Posterior cingulate gyrus (tissue), 11 donors: ENCODE measurements at regions not wholly inside any gene's neighbourhood (a gene's known extent, or its start where the extent isn't known, plus 50 kb on each side); places are given as distances from the start of the nearest gene placed in this dataset.
A peak's percentile ranks its signal among the peaks of the same experiment; 100 is the strongest.

Experiments
- DNase-seq, 10 donors: peaks; one replicate each; pipeline versions ENCODE4 v3.0.0 to v3.0.0-alpha.2; 2020 to 2021; ENCODE audit warnings: mixed read lengths in 3 of 10
- intact Hi-C: fragments of 100-400 bp; cut with DNase I; formaldehyde crosslinking; loops from one replicate; pipeline ENCODE4 v1.15.1; 2023

- DNase-seq = peak in 1 of 10 donors; percentile 77
- intact Hi-C loops = loop anchor here (10.0 kb wide), 1 partner anchor 242 kb away; no protein-coding TSS in a partner anchor
Measured at GRCh38 chr14:100656996-100657395, 69.7 kb upstream of the DLK1 start.

- DNase-seq = no peak
- intact Hi-C loops = loop anchor here (10.0 kb wide), 1 partner anchor 243 kb away; no protein-coding TSS in a partner anchor
Measured at GRCh38 chr14:100657780-100658179, 68.9 kb upstream of the DLK1 start.

DNA sequence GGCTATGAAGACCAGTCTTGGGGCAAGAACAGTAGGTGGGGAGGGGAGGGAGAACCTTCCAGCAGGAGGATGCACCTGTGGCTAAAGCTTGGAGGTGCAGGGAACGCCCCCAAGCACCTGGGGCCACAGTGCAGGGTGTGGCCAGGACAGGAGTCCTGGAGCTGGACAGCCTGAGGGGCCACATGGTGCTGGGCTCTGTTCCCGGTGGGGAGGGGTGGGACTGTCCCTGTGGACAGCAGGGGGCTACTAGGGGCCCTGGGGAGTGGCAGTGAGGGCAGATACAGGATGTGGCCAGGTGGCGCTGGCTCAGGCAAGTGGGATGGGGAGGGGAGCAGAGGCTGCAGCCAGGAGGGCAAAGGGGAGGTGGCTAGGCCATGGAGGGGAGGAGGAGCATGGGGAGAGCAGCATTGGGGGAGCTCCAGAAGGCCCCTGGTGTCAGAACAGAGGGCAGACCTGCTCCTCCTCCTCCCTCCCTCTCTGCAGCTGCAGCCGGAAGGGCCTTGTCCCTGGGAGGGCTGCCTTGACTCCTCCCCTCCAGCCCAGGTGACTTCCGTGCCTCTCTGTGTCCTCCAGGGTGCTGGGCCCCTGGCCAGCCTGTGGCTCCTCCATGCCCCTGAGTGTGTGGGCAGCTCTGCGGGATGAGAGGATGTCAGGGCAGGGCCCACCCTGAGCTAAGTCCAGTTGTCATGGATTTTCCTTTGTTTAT, 68.4 kb upstream of the DLK1 start:
- intact Hi-C loops = loop anchor here (10.0 kb wide), 1 partner anchor 244 kb away; no protein-coding TSS in a partner anchor
- no peak for DNase-seq

DNA sequence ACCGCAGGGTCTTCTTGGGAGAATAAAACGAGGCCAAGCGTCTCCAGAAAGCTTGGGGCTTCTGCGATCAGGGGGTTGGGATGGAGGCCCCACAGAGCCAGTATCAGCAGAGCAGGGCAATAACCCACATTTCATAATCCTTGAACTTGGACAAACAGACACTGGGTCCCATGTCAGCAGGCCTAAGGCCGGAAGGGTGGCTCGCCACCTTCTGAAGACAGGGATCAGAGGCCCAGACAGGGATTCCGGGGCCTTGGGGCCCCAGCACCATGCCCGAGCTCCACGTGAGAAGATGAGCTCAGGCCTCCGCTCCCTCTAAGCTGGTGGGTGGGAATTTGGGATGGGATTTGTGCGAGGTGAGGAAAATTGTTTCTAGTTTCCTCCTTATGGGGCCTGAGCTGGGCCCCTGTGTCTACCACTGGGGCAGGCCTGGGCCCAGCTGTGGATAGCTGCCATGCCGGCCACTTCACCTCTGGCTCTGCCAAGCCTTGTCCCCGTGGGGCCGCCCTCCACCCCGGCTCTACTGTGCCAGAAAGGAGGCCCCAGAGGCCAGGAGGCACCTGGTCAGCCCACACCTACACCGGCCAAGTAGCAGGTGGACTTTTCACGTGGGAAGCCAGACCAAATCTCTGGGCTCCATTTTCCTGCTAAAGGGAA, 67.2 kb upstream of the DLK1 start:
- DNase-seq = no peak
- intact Hi-C loops = loop anchor here (5.0 to 10.0 kb wide), 3 partner anchors 165 to 968 kb away; partner anchors contain the start of gene MEG3

DNA sequence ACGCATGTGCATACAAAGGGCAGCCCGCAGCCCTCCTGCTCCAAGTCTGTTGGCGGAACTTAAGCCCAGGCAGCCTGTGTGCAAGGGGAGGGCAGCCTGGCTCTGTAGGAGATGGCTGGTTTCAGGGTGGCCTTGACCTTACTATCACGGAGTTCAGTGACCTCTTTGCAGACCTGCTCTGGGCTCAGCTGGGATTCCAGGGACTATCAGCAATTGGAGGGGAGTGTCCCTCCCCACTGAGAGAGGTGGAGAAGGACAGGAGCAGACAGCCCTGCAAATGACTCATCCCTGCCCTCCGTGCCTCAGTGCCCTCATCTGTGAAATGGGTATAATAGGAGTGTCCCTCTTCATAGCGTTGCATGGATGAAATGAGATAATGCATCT, 66.2 kb upstream of the DLK1 start:
- DNase-seq = no peak
- intact Hi-C loops = loop anchor here (5.0 to 10.0 kb wide), 2 partner anchors 164 to 967 kb away; partner anchors contain the start of gene MEG3

- peak in 8 of 10 donors; percentile 51 to 93 (median 66) for DNase-seq
- intact Hi-C loops = loop anchor here (5.0 to 10.0 kb wide), 2 partner anchors 164 to 966 kb away; partner anchors contain the start of gene MEG3
Measured at GRCh38 chr14:100660882-100661635, 65.6 kb upstream of the DLK1 start.

DNA sequence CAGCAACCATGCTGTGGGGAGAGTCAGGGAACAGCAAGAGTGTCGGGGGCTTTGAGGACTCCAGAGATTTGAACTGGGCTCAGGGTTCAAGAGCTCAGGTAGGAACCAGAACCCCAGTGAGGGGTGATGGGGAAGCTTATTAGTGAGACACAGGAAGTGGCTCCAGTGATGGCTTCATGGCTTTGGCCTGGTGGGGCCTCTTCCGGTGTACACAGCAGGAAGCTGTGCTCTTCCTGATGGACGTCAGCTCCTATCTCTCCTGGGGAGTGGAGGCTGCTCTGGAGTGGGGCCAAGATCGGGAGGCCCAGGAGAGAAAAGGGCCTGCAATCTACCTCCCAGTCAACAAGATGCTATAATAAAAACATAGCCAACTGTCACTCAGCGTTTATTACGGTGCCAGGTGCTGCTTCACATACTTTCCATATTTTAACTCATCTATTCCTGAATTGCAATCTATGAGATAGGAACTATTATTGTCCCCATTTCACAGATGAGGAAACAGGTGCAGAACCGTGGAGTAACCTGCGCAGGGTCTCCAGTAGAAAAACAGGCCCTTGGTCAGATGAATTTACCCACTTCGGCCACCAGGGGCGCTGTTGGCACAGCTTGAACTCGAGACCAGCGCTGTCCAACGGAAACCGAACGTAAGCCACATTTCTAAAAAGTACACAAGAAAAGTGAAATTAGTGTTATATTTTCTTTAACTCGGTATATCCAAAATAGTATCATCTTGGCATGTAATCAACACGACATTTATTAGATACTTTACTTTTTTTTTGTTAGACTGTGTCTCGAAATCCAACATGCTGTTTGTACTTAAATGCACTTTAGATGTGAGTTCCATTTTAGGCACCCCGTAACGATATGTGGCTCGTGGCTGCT, 63.6 kb upstream of the DLK1 start:
- intact Hi-C loops = loop anchor here (5.0 to 10.0 kb wide), 2 partner anchors 162 to 964 kb away; partner anchors contain the start of gene MEG3
- DNase-seq = peak; percentile 50 to 94 (median 72)

GRCh38 chr14:100663761-100664052, 63.0 kb upstream of the DLK1 start:
- intact Hi-C loops = loop anchor here (5.0 to 10.0 kb wide), 2 partner anchors 161 to 964 kb away; partner anchors contain the start of gene MEG3
- peak in 1 of 10 donors; percentile 41 for DNase-seq

GRCh38 chr14:100664231-100664630, 62.5 kb upstream of the DLK1 start:
- peak in 1 of 10 donors; percentile 47 for DNase-seq
- intact Hi-C loops = loop anchor here (5.0 to 10.0 kb wide), 2 partner anchors 161 to 963 kb away; partner anchors contain the start of gene MEG3

DNA sequence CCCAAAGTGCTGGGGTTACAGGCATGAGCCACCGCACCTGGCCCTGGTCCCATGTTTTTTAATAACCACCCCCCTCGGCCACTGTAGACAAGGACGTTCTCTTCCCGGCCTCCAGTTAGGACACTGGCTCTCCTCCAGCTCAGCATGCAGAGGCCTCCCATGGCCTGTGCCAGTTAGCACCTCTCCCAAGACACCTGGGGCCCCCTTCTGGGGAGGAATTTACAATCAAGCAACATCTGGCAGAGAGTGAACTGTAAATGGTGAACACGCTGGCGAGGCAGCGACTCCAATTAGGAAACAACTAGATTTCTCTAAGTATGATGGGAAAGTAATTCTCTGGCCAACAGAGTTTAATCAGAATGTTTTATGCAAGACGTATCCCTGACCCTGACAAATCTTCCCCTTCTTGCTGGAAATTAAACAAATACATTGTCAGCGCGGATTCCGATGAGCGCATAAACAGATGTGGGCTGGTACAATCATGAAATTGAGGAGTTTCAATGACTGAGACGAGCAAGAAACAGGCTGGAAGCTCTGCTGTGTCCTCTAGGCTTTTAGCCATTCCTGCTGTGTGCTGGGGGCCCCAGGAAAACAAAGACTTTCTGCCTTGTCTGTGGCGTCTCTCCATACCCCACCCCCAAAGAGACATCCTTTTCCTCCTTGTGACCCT, 61.7 kb upstream of the DLK1 start:
- intact Hi-C loops = loop anchor here (5.0 to 10.0 kb wide), 2 partner anchors 160 to 962 kb away; partner anchors contain the start of gene MEG3
- DNase-seq = peak in 1 of 10 donors; percentile 66

DNA sequence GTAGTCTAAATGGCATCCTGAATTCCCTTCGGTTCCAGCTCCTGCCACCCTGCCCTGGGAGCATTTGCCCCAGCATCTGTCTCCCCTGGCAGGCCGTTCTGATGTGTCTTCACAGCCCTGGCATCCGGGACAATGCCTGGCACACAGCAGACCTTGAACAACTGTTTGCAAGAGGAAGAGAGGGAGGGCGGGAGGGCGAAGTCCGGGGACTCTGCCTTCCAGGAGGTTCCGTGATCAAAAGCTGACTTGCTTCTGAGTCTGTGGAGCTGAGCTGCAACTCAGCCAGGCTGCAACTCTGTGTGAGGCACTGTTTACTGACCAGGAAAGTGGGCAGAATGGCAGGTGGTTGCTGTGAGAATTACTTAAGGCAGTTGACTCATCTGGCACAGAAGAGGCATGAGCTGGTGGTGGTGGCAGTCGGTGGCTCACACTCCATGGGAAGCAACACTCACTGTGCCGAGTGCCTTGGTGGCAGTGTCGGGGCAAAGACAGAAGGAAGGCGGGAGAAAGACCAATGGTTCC, 61.1 kb upstream of the DLK1 start:
- intact Hi-C loops = loop anchor here (10.0 kb wide), 1 partner anchor 159 kb away; the partner anchor contains the start of gene MEG3
- peak; percentile 26 to 93 (median 48) for DNase-seq

- intact Hi-C loops = loop anchor here (10.0 kb wide), 1 partner anchor 158 kb away; the partner anchor contains the start of gene MEG3
- DNase-seq = peak in 1 of 10 donors; percentile 46
Measured at GRCh38 chr14:100666403-100666802, 60.3 kb upstream of the DLK1 start.

DNA sequence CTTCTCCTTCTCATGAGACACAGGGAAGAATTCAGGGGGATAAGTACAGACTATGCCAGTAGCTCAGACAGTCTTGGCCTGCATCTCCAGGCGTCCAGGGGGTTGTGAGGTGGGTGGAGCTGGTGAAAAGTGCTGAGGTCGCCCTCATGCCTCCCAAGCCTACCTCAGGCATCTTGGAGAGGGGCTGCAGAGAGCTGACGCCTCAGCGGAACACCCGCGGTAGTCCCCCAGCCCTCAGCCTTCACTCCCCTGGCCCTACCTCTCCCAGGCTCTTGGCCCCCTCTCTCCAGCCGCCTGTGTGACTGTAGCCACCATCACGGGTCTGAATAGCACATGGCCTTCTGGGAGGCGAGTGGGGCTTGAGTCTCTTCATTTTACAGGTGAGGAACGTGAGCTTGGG, 59.8 kb upstream of the DLK1 start:
- intact Hi-C loops = loop anchor here (10.0 kb wide), 1 partner anchor 158 kb away; the partner anchor contains the start of gene MEG3
- peak in 1 of 10 donors; percentile 60 for DNase-seq

DNA sequence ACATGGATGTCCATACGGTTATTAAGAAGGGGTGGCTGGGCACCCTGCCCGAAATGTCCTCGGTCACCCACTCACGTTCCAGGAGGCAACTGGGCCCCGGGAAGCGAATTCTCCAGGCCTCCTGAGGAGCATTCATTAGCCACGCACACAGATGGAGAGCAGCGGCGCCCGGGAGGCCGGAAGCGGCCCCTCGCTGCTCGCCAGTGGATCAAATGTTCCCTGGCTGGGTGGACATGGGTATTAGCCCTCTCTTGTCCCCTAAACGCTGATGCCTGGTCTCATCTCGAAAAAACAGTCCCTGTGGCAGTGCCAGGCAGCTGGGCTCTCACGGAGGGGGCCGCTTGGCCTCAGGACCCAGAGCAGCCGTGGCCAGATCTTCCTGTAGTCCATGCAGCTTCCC, 59.0 kb upstream of the DLK1 start:
- intact Hi-C loops = loop anchor here (10.0 kb wide), 1 partner anchor 157 kb away; the partner anchor contains the start of gene MEG3
- DNase-seq = peak in 1 of 10 donors; percentile 68

DNA sequence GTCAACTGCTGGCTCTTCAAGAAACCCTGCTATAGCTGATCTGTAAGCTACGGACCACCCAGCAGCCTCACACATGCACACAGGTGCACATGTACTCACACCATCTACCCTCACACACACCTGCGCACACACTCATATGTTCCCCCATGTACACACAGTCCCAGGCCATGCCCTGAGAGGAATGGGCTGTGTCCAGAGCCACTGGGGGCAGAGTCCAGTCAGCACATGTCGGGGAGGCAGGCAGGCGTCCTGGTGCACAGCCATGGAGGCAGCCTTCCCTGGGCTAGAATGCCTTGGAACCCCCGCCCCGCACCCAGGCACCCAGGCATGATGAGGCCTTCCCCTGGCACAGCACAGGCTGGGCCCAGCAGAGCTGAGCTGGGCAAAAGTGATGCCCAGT, 58.3 kb upstream of the DLK1 start:
- intact Hi-C loops = loop anchor here (10.0 kb wide), 1 partner anchor 156 kb away; the partner anchor contains the start of gene MEG3

GRCh38 chr14:100669011-100669412, 57.7 kb upstream of the DLK1 start:
- peak in 1 of 10 donors; percentile 71 for DNase-seq
- intact Hi-C loops = loop anchor here (10.0 kb wide), 1 partner anchor 156 kb away; the partner anchor contains the start of gene MEG3

More for the DNA sequence above, 58.3 kb upstream of the DLK1 start:
- peak in 1 of 10 donors; percentile 52 for DNase-seq

- intact Hi-C loops = loop anchor here (10.0 kb wide), 1 partner anchor 155 kb away; the partner anchor contains the start of gene MEG3
- peak in 1 of 10 donors; percentile 87 for DNase-seq
Measured at GRCh38 chr14:100669468-100669867, 57.2 kb upstream of the DLK1 start.
